K562 (cell line): ENCODE measurements at regions not wholly inside any gene's neighbourhood (a gene's known extent, or its start where the extent isn't known, plus 50 kb on each side); places are given as distances from the start of the nearest gene placed in this dataset.

ENCODE experiments used
- ATAC-seq: fragments of 200-7000 bp; cut with Tn5 transposase; 3 replicates; pipeline ENCODE4 v1.9.1; 2020; ENCODE audit warnings: moderate library complexity
- BruUV-seq: library from RNA; stranded (reverse); fragments of 400-500 nt; replicated peaks from 2 replicates; lab custom pipeline; 2021; lab: Mats Ljungman, UMichigan
- CTCF ChIA-PET: fragments of 300-600 bp; formaldehyde crosslinking; extraction: SDS; loops from one replicate; lab custom pipeline; 2021; ENCODE audit warnings: low intra/inter-chr PET ratio; lab: Yijun Ruan, JAX
- POLR2A ChIA-PET: fragments of 300-600, 350-650 bp; sonication (Branson Sonifier 250); formaldehyde crosslinking; extraction: SDS; loops from one replicate; lab custom pipeline; 2021; ENCODE audit warnings: antibody characterized with exemption, inconsistent platforms; lab: Yijun Ruan, JAX
- DNase-seq, 4 experiments: peaks; one replicate each; pipeline versions ENCODE4 v3.0.0 to v3.0.0-alpha.2; 2011 to 2018; ENCODE audit warnings: low spot score in 3 of 4, mixed read lengths in 3 of 4; ENCODE audit errors: extremely low read depth in 1 of 4
- FAIRE-seq: peaks from 2 replicates; lab custom pipeline; 2011; peaks lifted over from hg19 to GRCh38; lab: Jason Lieb, UNC
- H2AFZ ChIP-seq: 2 replicates; pipeline ENCODE4 v1.6.0; 2011; ENCODE audit warnings: low read depth, low read length, control low read depth, inconsistent platforms
- H3K27ac ChIP-seq: fragments of 200-600 bp; 3 replicates; pipeline ENCODE4 v1.8.0; 2011; ENCODE audit warnings: low read depth, mild to moderate bottlenecking, control low read depth, inconsistent platforms, low read length, moderate library complexity, mixed read lengths; ENCODE audit errors: extremely low read depth
- H3K27me3 ChIP-seq, 2 experiments: fragments of 300-600 bp in 1 of 2; 2 replicates in 1 of 2; 3 replicates in 1 of 2; pipeline versions ENCODE4 v1.6.0 to v1.8.0; 2011; ENCODE audit warnings: inconsistent platforms in 2 of 2, low read length in 2 of 2, mild to moderate bottlenecking in 1 of 2, mixed read lengths in 1 of 2, moderate library complexity in 1 of 2; ENCODE audit not compliant: control insufficient read depth in 2 of 2, insufficient read depth in 2 of 2
- H3K36me3 ChIP-seq: fragments of 300-600 bp; 3 replicates; pipeline ENCODE4 v1.8.0; 2011; ENCODE audit warnings: mild to moderate bottlenecking, low read length, inconsistent platforms; ENCODE audit not compliant: control insufficient read depth, insufficient read depth
- H3K4me1 ChIP-seq, 2 experiments: fragments of 200-600 bp in 1 of 2; replicated peaks in 1 of 2; 2 replicates in 1 of 2; 3 replicates in 1 of 2; pipeline versions ENCODE4 v1.5.1 to v1.8.0; 2011; ENCODE audit warnings: inconsistent platforms in 2 of 2, low read length in 2 of 2, mild to moderate bottlenecking in 1 of 2, mixed read lengths in 1 of 2, moderate library complexity in 1 of 2; ENCODE audit not compliant: control insufficient read depth in 2 of 2, insufficient read depth in 2 of 2
- H3K4me2 ChIP-seq: 2 replicates; pipeline ENCODE4 v1.6.1; 2011; ENCODE audit warnings: low read length, control low read depth, inconsistent platforms, mixed read lengths; ENCODE audit not compliant: insufficient read depth
- H3K4me3 ChIP-seq: fragments of 200-600 bp; sonication (generic), shearing (Covaris generic); 2 replicates; pipeline ENCODE4 v1.5.1; 2016; ENCODE audit warnings: control low read depth, inconsistent platforms
- H3K79me2 ChIP-seq: fragments of 200-600 bp; 3 replicates; pipeline ENCODE4 v1.8.0; 2011; ENCODE audit warnings: low read length, inconsistent platforms; ENCODE audit not compliant: control insufficient read depth, insufficient read depth
- H3K9ac ChIP-seq, 2 experiments: 2 replicates each; pipeline versions ENCODE4 v1.6.0 to v1.6.1; 2011; ENCODE audit warnings: low read depth in 2 of 2, low read length in 2 of 2, control low read depth in 1 of 2, inconsistent platforms in 1 of 2, mild to moderate bottlenecking in 1 of 2, mixed read lengths in 1 of 2; ENCODE audit not compliant: insufficient read depth in 1 of 2
- H3K9me1 ChIP-seq: one replicate; pipeline ENCODE4 v1.6.0; 2011; ENCODE audit warnings: inconsistent platforms, mild to moderate bottlenecking, low read length, moderate library complexity; ENCODE audit not compliant: control insufficient read depth, insufficient read depth
- H3K9me3 ChIP-seq: replicated peaks from 2 replicates; pipeline ENCODE4 v1.5.1; 2011; ENCODE audit warnings: low read depth, low read length, inconsistent platforms; ENCODE audit not compliant: control insufficient read depth, insufficient read depth
- H4K20me1 ChIP-seq: replicated peaks from 2 replicates; pipeline ENCODE4 v1.6.1; 2011; ENCODE audit warnings: low read length, inconsistent platforms, mixed read lengths; ENCODE audit not compliant: control insufficient read depth, insufficient read depth
- BDP1 ChIP-seq: IDR thresholded peaks from 3 replicates; pipeline ENCODE4 v1.6.1; 2011; ENCODE audit not compliant: insufficient read length, insufficient read depth
- DIDO1 ChIP-seq: fragments of 450-650 bp; IDR thresholded peaks from 2 replicates; pipeline ENCODE4 v1.6.1; 2016; ENCODE audit warnings: low read depth, missing biosample characterization, missing genetic modification characterization
- KAT2B ChIP-seq: IDR thresholded peaks from one replicate; pipeline ENCODE4 v1.6.1; 2012; ENCODE audit warnings: low read depth, mild to moderate bottlenecking, control low read depth, inconsistent platforms, low read length, moderate library complexity
- MXD1 ChIP-seq: fragments of 250-450 bp; sonication (Bioruptor Pico); IDR thresholded peaks from 2 replicates; pipeline ENCODE4 v1.8.0; 2021; ENCODE audit warnings: borderline replicate concordance, mild to moderate bottlenecking, moderate library complexity; ENCODE audit not compliant: poor library complexity, severe bottlenecking
- NR2C2 ChIP-seq, 2 experiments: fragments of 200-800 bp in 1 of 2; sonication (Bioruptor generic) in 1 of 2; sonication (generic) in 1 of 2; formaldehyde crosslinking in 1 of 2; IDR thresholded peaks; 2 replicates each; pipeline versions ENCODE4 v1.6.1 to v1.8.0; 2016 to 2022; ENCODE audit warnings: mild to moderate bottlenecking in 1 of 2, missing compliant biosample characterization in 1 of 2, missing genetic modification characterization in 1 of 2, missing genetic modification reagents in 1 of 2
- RBM39 ChIP-seq: fragments of 200-400 bp; formaldehyde crosslinking; optimal IDR thresholded peaks from 2 replicates; pipeline ENCODE3; 2018; ENCODE audit warnings: low read depth, low read length
- SP2 ChIP-seq: IDR thresholded peaks from 2 replicates; pipeline ENCODE4 v1.6.1; 2011; ENCODE audit warnings: mild to moderate bottlenecking, low read depth, low read length, moderate library complexity; ENCODE audit not compliant: poor library complexity, severe bottlenecking; ENCODE audit errors: extremely low read depth
- TFE3 ChIP-seq: fragments of 450-650 bp; formaldehyde crosslinking; IDR thresholded peaks from 2 replicates; pipeline ENCODE4 v1.4.0; 2020; ENCODE audit warnings: mild to moderate bottlenecking, mixed read lengths
- XRCC5 ChIP-seq: fragments of 200-400 bp; formaldehyde crosslinking; IDR thresholded peaks from 2 replicates; pipeline ENCODE4 v1.6.1; 2017; ENCODE audit warnings: low read depth, mild to moderate bottlenecking, low read length
- ZNF311 ChIP-seq: fragments of 250-450 bp; sonication (Bioruptor Pico); IDR thresholded peaks from 2 replicates; pipeline ENCODE4 v1.4.0; 2020; ENCODE audit warnings: mild to moderate bottlenecking, moderate library complexity
- ZNF318 ChIP-seq, 2 experiments: fragments of 450-650 bp; IDR thresholded peaks; 2 replicates each; pipeline ENCODE4 v1.6.1; 2016; ENCODE audit warnings: mild to moderate bottlenecking in 2 of 2, borderline replicate concordance in 1 of 2, low read depth in 1 of 2, moderate library complexity in 1 of 2
- ZNF551 ChIP-seq: fragments of 250-450 bp; sonication (Bioruptor Pico); IDR thresholded peaks from 2 replicates; pipeline ENCODE4 v1.5.0; 2021; ENCODE audit warnings: mild to moderate bottlenecking, moderate library complexity
- in situ Hi-C: fragments of 300-500 bp; cut with MboI; formaldehyde crosslinking; loops from 4 replicates; pipeline ENCODE4 v1.15.0; 2018; ENCODE audit warnings: inconsistent platforms, mixed read lengths
- intact Hi-C: fragments of 100-400 bp; cut with micrococcal nuclease; formaldehyde crosslinking; loops from 2 replicates; pipeline ENCODE4 v1.14.2; 2022

DNA sequence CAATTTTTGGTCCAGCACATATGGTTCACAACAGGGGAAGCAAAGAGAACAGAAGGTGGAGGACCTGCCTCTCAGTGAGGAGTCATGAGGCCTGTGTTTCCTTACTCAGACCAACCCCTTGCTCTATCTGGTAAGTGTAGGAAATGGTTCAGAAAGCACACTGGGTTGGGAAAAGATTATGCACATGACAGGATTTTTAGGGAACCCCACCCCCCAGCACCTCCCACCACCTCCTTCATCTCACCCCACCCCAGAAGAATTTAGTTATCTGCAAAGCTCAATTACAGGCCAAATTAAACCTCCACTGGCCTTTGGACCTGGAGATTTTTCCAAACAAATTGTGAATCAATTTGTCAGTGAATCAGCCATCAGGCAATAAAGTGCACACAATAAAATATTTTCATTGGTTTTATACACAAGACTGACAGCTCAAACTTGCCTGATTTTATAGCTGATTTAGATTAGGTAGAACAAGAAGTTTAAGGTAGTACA lies 132.8 kb downstream of the DACT1 start:
- H3K4me2 ChIP-seq = no peak overlapping the region
- no TSS peak for BruUV-seq
- H3K4me3 ChIP-seq = no peak overlapping the region
- ATAC-seq = no peak
- intact Hi-C loops (no loop called here), in situ Hi-C loops (no loop called here)
- no peaks in the 10 kb centered on the region for H3K9me3 ChIP-seq
- H2AFZ ChIP-seq = no peak overlapping the region
- no peak overlapping the region for H3K27ac ChIP-seq
- H3K36me3 ChIP-seq = no peaks in the 10 kb centered on the region
- no peaks in the 10 kb centered on the region; a peak in 1 of 5 replicates for H3K27me3 ChIP-seq
- H3K9me1 ChIP-seq = no peaks in the 10 kb centered on the region
- H3K9ac ChIP-seq = no peak overlapping the region
- CTCF ChIA-PET = no interaction called here
- no peaks in the 10 kb centered on the region for H3K79me2 ChIP-seq
- DNase-seq = no peak
- POLR2A ChIA-PET = no interaction called here
- no peaks in the 10 kb centered on the region; a peak in 1 of 5 replicates for H3K4me1 ChIP-seq
- FAIRE-seq = no peak
- H4K20me1 ChIP-seq = no peaks in the 10 kb centered on the region
- TF ChIP-seq DIDO1 (tag) = no peak
- TF ChIP-seq SP2 = no peak
- no peak for TF ChIP-seq TFE3 (CRISPR knock-in tag)
- TF ChIP-seq ZNF311 (CRISPR knock-in tag) = no peak
- TF ChIP-seq RBM39 = no peak
- TF ChIP-seq BDP1 = no peak
- no peak for TF ChIP-seq ZNF551 (CRISPR knock-in tag)
- no peak for TF ChIP-seq MXD1 (CRISPR knock-in tag)
- TF ChIP-seq ZNF318 (IDR thresholded peaks at IDR 0.05; ENCODE audit: borderline replicate concordance in 1 of 2, low read depth in 1 of 2) = no peak
- no peak for TF ChIP-seq NR2C2 (CRISPR knock-in tag; IDR thresholded peaks at IDR 0.05)
- no peak for TF ChIP-seq NR2C2 (tag; IDR thresholded peaks at IDR 0.05)
- TF ChIP-seq KAT2B = no peak
- no peak for TF ChIP-seq XRCC5
